OCI-LY7 (cell line): ENCODE measurements at regions not wholly inside any gene's neighbourhood (a gene's known extent, or its start where the extent isn't known, plus 50 kb on each side); places are given as distances from the start of the nearest gene placed in this dataset.

Experiments used
- CTCF ChIP-seq: fragments of 200-600 bp; sonication (generic); conservative IDR thresholded peaks from 2 replicates; pipeline ENCODE4 v1.5.1; 2014; ENCODE audit warnings: mild to moderate bottlenecking, antibody characterized with exemption, low read length, moderate library complexity, mixed read lengths
- EZH2phosphoT487 ChIP-seq: fragments of 200-600 bp; sonication (generic); IDR thresholded peaks from 2 replicates; pipeline ENCODE4 v1.6.1; 2018; ENCODE audit warnings: low read depth, borderline replicate concordance, mild to moderate bottlenecking, mixed run types, antibody characterized with exemption, low read length, moderate library complexity, mixed read lengths

GRCh38 chr15:53072077-53072476 is 281.9 kb upstream of the ONECUT1 start:
- no peak for TF ChIP-seq EZH2phosphoT487
- TF ChIP-seq CTCF = no peak
